Fibroblast of gingiva (primary cell): ENCODE measurements at regions not wholly inside any gene's neighbourhood (a gene's known extent, or its start where the extent isn't known, plus 50 kb on each side); places are given as distances from the start of the nearest gene placed in this dataset.

ENCODE experiments used
- DNase-seq: peaks from one replicate; pipeline ENCODE4 v3.0.0-alpha.2; 2011; ENCODE audit warnings: low read depth

- DNase-seq: no peak
Observed at GRCh38 chr1:169052727-169053126, 53.8 kb upstream of the ATP1B1 start.

GRCh38 chr1:169053196-169053595 is 53.3 kb upstream of the ATP1B1 start:
- no peak for DNase-seq
